Tibial nerve (tissue), 3 donors: ENCODE measurements at regions not wholly inside any gene's neighbourhood (a gene's known extent, or its start where the extent isn't known, plus 50 kb on each side); places are given as distances from the start of the nearest gene placed in this dataset.

Source experiments
- CTCF ChIP-seq, 5 experiments: fragments of 200-600 bp in 3 of 5; fragments of 450-650 bp in 2 of 5; sonication (generic) in 3 of 5; IDR thresholded peaks; one replicate each; pipeline ENCODE4 v1.5.1; 2016 to 2019; ENCODE audit warnings: antibody characterized with exemption in 5 of 5, mild to moderate bottlenecking in 3 of 5, moderate library complexity in 2 of 5
- POLR2A ChIP-seq, 2 donors: fragments of 450-650 bp; IDR thresholded peaks; one replicate each; pipeline ENCODE4 v1.6.1; 2017; ENCODE audit warnings: antibody characterized with exemption in 2 of 2, mild to moderate bottlenecking in 2 of 2, moderate library complexity in 2 of 2

- no peak for TF ChIP-seq POLR2A (IDR thresholded peaks at IDR 0.05)
- no peak for TF ChIP-seq CTCF (IDR thresholded peaks at IDR 0.05)
Observed at GRCh38 chr3:28087591-28087990, 153.8 kb upstream of the CMC1 start.
